ENCODE measurements at regions not wholly inside any gene's neighbourhood (a gene's known extent, or its start where the extent isn't known, plus 50 kb on each side); places are given as distances from the start of the nearest gene placed in this dataset. TPM values are rescaled to one million over a fixed set of nuclear protein-coding genes. Genes with fewer than 3 reads are reported as not detected.

DNA sequence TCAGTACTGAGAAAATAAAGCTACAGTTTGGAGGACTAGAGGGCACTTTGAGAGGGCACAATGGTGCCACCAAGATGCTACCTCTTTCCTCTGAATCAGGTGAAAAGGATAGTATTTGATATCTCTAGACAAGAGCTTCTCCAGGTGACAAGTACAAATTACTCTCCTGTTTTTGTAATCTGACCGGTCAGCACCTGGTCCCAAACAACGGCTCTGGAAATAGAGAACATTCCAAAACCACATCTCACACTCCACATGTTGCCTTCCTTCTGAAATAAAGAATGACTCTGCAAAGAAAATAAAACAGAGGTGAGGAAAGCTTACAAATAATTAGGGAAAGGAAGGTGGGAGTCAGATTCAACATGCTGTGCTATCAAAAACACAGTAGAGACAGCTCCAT is 51.3 kb upstream of the CITED2 start:
- Mint-ChIP-seq H3K4me3 (no peak overlapping the region), H3K36me3 (ENCODE audit: low read depth) (no peaks in the 10 kb centered on the region), H3K27ac (ENCODE audit: unreplicated experiment) (no peak overlapping the region), H3K9me3 (peaks cover 5% of the 10 kb centered on the region), H3K27me3 (ENCODE audit: low read depth) (no peaks in the 10 kb centered on the region), H3K4me1 (peaks cover 27% of the 10 kb centered on the region)
- TF ChIP-seq, protein P1, sequence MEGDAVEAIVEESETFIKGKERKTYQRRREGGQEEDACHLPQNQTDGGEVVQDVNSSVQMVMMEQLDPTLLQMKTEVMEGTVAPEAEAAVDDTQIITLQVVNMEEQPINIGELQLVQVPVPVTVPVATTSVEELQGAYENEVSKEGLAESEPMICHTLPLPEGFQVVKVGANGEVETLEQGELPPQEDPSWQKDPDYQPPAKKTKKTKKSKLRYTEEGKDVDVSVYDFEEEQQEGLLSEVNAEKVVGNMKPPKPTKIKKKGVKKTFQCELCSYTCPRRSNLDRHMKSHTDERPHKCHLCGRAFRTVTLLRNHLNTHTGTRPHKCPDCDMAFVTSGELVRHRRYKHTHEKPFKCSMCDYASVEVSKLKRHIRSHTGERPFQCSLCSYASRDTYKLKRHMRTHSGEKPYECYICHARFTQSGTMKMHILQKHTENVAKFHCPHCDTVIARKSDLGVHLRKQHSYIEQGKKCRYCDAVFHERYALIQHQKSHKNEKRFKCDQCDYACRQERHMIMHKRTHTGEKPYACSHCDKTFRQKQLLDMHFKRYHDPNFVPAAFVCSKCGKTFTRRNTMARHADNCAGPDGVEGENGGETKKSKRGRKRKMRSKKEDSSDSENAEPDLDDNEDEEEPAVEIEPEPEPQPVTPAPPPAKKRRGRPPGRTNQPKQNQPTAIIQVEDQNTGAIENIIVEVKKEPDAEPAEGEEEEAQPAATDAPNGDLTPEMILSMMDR (conservative IDR thresholded peaks at IDR 0.05): no peak
- no peak for DNase-seq (ENCODE audit: low read depth, low spot score)

- H3K4me1 Mint-ChIP-seq: peaks cover 18% of the 10 kb centered on the region
- H3K4me3 Mint-ChIP-seq: no peak overlapping the region
- TF ChIP-seq, protein P1 (conservative IDR thresholded peaks at IDR 0.05): no peak
- no peak overlapping the region for H3K27ac Mint-ChIP-seq (ENCODE audit: unreplicated experiment)
- H3K9me3 Mint-ChIP-seq: peaks cover 5% of the 10 kb centered on the region
- no peak for DNase-seq (ENCODE audit: low read depth, low spot score)
- H3K36me3 Mint-ChIP-seq (ENCODE audit: low read depth): no peaks in the 10 kb centered on the region
- no peaks in the 10 kb centered on the region for H3K27me3 Mint-ChIP-seq (ENCODE audit: low read depth)
These were observed 49.7 kb upstream of the CITED2 start for GRCh38 chr6:139423971-139424667.

Small RNA genes in the stretch of these regions (microRNA-seq; reads per million reads assigned to microRNA genes)
- gene MIR3668 (not detected), gene MIR4465 (not detected)

All from neural crest cell (in vitro differentiated cells).